PC-3 (cell line): ENCODE measurements at regions not wholly inside any gene's neighbourhood (a gene's known extent, or its start where the extent isn't known, plus 50 kb on each side); places are given as distances from the start of the nearest gene placed in this dataset.

Experiments
- EZH2phosphoT487 ChIP-seq: fragments of 300-600 bp; sonication (generic); IDR thresholded peaks from 2 replicates; pipeline ENCODE4 v1.6.1; 2018; ENCODE audit warnings: mild to moderate bottlenecking, antibody characterized with exemption, low read length, borderline replicate concordance
- TF ChIP-seq, protein P1 (sequence below): fragments of 300-600 bp; sonication (generic); conservative IDR thresholded peaks from 2 replicates; pipeline ENCODE4 v1.5.1; 2017; ENCODE audit warnings: antibody characterized with exemption, low read depth, mild to moderate bottlenecking, low read length

DNA sequence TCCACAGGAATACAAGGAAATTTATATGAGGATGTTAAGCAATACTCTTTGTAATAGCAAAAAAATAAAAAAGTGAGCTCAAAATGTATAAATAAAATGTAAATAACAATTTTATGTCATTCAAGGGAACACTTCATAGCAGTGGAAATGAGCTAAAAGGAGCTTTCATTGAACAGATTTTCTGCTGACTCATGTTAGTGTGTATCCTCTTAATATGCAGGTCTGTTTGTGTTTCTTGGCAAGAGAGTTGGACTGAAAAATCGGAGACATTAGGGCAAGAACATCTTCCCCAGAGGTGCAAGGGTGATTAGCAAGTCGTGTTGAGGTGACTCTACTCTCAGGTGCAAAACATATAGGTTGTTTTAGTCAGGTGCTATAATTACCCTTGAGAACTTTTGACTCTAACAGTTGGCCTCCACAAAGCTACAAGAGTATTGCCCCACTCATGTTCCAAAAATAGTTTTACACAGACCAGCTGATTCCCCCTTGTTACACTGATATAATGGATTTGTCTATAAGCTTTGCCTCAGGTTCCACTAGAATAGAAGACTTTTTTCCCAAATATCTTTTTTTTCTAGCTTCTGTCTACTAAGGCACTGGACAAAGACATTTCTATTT, 702.9 kb downstream of the TENT5A start:
- TF ChIP-seq EZH2phosphoT487, result no peak
- TF ChIP-seq, protein P1, sequence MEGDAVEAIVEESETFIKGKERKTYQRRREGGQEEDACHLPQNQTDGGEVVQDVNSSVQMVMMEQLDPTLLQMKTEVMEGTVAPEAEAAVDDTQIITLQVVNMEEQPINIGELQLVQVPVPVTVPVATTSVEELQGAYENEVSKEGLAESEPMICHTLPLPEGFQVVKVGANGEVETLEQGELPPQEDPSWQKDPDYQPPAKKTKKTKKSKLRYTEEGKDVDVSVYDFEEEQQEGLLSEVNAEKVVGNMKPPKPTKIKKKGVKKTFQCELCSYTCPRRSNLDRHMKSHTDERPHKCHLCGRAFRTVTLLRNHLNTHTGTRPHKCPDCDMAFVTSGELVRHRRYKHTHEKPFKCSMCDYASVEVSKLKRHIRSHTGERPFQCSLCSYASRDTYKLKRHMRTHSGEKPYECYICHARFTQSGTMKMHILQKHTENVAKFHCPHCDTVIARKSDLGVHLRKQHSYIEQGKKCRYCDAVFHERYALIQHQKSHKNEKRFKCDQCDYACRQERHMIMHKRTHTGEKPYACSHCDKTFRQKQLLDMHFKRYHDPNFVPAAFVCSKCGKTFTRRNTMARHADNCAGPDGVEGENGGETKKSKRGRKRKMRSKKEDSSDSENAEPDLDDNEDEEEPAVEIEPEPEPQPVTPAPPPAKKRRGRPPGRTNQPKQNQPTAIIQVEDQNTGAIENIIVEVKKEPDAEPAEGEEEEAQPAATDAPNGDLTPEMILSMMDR, result no peak
